Astrocyte (in vitro differentiated cells and primary cell): ENCODE measurements at regions not wholly inside any gene's neighbourhood (a gene's known extent, or its start where the extent isn't known, plus 50 kb on each side); places are given as distances from the start of the nearest gene placed in this dataset.
"Not testable (repeated sequence)": the region's sequence is repeated elsewhere in the genome, so short reads cannot be mapped to it uniquely, and the experiment has no call there.

Source experiments
- EZH2 ChIP-seq: IDR thresholded peaks from 2 replicates; pipeline ENCODE4 v1.6.1; 2012; ENCODE audit warnings: mild to moderate bottlenecking, low read length, inconsistent platforms; ENCODE audit not compliant: insufficient read depth
- TF ChIP-seq, protein P1 (sequence below): IDR thresholded peaks from 2 replicates; pipeline ENCODE4 v1.5.1; 2011; ENCODE audit warnings: low read depth, mild to moderate bottlenecking, inconsistent platforms, low read length, moderate library complexity; ENCODE audit not compliant: insufficient read depth

DNA sequence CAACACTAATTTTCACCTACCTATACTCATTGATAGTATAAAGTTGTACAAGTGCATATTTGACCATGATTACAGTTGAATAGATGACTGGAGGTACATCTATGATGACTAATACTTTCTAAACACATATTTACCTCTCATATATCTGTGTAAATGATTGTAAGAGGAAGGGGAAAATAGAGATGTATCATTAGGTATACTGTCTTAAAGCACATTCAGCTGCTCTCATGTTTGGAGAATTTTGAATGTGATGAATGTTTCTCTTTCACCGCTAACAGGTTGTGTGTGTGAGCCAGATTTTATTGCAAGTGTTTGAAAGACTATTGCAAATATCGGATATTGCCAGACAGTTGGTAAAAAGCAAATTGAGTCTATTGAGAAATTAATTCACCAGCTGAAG is 66.2 kb upstream of the GOLGA8M start:
- not testable (repeated sequence) for TF ChIP-seq EZH2
- TF ChIP-seq, protein P1, sequence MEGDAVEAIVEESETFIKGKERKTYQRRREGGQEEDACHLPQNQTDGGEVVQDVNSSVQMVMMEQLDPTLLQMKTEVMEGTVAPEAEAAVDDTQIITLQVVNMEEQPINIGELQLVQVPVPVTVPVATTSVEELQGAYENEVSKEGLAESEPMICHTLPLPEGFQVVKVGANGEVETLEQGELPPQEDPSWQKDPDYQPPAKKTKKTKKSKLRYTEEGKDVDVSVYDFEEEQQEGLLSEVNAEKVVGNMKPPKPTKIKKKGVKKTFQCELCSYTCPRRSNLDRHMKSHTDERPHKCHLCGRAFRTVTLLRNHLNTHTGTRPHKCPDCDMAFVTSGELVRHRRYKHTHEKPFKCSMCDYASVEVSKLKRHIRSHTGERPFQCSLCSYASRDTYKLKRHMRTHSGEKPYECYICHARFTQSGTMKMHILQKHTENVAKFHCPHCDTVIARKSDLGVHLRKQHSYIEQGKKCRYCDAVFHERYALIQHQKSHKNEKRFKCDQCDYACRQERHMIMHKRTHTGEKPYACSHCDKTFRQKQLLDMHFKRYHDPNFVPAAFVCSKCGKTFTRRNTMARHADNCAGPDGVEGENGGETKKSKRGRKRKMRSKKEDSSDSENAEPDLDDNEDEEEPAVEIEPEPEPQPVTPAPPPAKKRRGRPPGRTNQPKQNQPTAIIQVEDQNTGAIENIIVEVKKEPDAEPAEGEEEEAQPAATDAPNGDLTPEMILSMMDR: not testable (repeated sequence)
